ENCODE measurements at regions not wholly inside any gene's neighbourhood (a gene's known extent, or its start where the extent isn't known, plus 50 kb on each side); places are given as distances from the start of the nearest gene placed in this dataset.
A peak's percentile ranks its signal among the peaks of the same experiment; 100 is the strongest.
"Not testable (repeated sequence)": the region's sequence is repeated elsewhere in the genome, so short reads cannot be mapped to it uniquely, and the experiment has no call there.

DNA sequence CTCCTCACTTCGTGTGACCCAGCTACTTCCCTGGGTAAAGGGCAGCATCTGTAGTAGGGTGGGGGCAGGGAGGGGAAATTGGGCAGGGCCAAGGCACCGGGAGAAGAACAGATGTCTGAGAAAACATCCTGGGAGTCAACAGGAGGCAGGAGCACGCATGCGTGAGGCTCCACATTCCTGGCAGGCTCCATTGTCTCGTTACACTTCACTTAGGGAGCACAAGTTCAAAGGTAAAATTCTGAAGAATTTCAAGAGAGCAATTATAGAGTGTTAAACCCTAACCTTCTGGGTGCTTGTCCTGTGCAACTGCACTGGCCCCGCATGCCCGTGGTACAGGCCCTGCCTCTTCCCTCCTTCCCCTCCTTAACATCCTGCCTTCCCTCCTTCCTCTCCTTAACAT, 79.6 kb upstream of the POMP start:
- no peak for ATAC-seq
- no peak for TF ChIP-seq ZFP30 (CRISPR knock-in tag; IDR thresholded peaks at IDR 0.05)
- TF ChIP-seq CSRNP3 (CRISPR knock-in tag; IDR thresholded peaks at IDR 0.05) = no peak
- TF ChIP-seq ZC3H10 (CRISPR knock-in tag; IDR thresholded peaks at IDR 0.05) = no peak
- TF ChIP-seq OSR1 (CRISPR knock-in tag; IDR thresholded peaks at IDR 0.05) = no peak
- no peak for TF ChIP-seq GLIS3 (CRISPR knock-in tag; IDR thresholded peaks at IDR 0.05)
- TF ChIP-seq ZNF565 (CRISPR knock-in tag; conservative IDR thresholded peaks at IDR 0.05; ENCODE audit: low read depth) = no peak

- TF ChIP-seq RARB (CRISPR knock-in tag; IDR thresholded peaks at IDR 0.05) (no peak), TOX (CRISPR knock-in tag; IDR thresholded peaks at IDR 0.05; ENCODE audit: borderline replicate concordance) (no peak), ZNF8 (CRISPR knock-in tag; IDR thresholded peaks at IDR 0.05) (no peak)
Measured at GRCh38 chr13:28576067-28576466, 81.1 kb upstream of the FLT1 start.

DNA sequence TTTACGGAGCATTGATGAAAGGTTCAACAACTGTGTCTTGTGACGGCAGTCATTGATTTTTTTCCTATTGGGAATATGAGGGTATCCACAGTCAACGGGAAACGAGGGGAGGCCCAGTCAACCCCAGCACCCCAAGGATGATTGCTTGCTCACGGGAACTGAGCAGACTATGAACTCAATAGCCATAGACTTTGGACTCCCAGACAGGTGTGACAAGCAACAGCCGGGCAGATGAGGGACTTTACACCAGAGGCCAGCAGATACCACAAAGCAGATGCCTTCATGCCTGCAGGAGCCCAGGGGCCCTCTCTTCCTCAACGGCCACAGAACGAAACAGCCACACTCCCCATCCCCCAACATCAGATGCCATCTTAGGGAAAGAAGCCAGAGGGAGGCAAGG, 80.3 kb upstream of the FLT1 start:
- ATAC-seq = no peak
- no peak for TF ChIP-seq CSDC2 (CRISPR knock-in tag; IDR thresholded peaks at IDR 0.05)

More at GRCh38 chr13:28576067-28576466, 81.1 kb upstream of the FLT1 start:
- no peak for ATAC-seq

DNA sequence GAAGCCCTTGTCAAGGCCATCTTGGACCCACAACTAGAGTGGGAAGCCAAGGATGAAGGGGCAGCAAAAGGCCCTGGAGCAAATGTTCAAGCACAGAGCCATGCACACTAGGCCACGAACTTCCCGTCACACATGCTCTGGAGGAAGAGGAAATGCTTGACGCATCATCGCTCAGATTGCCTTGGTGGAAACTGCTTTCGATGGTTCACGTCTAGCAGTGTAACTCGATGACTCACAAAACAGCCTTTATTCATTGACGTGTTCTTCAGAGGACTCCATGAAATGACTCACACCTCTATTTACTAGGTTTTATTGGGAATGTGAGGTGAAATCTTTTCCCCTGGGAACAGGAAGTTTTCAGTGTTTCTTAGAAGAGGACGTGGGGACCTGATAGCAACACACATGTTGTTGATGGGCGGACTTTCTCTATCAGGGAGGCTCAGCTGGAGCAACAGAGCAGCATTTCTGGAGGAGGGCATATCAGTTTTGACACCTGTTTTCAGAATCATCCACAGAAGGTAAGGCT, 79.8 kb upstream of the FLT1 start:
- ATAC-seq = peak; percentile 67; the same call in 2 of the 3 replicates
- TF ChIP-seq SNAI2 (CRISPR knock-in tag; IDR thresholded peaks at IDR 0.05) (no peak), CREB5 (CRISPR knock-in tag; IDR thresholded peaks at IDR 0.05; ENCODE audit: low read depth) (no peak)

DNA sequence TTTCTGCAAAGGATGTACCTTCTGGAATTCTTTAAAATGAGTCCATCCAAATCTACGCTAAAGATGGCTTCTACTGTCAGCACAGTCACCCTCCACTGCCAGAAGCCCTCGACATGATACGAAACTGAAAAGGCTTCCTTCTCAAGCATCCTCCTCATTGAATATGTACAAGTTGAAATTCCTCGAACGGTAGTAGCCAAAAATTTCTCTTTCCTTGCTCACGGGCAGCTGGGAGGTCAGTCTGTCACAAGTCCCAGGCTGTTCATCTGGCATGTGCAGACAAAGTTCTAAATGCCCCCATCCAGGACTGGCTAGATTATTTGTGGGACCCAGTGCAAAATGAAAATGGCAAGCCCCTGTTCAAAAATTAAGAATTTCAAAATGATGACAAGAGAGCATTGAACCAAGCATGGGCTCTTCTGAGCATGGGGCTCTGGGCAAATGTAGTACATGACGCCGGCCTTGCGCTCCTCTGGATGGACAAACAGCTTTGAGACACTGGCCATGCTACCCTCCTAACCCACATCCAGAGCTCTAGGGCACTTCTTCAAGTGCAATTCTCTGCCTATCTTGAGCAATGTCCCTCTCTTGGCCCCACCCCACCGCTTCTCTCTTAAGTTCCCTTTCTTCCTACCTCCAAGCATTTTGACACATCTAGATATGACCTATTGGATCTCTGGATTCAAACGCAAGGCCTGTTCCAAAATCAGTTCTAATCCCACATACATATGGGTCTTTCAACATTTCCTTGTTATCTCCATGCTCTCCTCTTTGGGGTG, 78.9 kb upstream of the FLT1 start:
- TF ChIP-seq RARB (CRISPR knock-in tag; IDR thresholded peaks at IDR 0.05) (no peak), CSRNP3 (CRISPR knock-in tag; IDR thresholded peaks at IDR 0.05) (no peak)
- ATAC-seq = no peak

- TF ChIP-seq CSDC2 (CRISPR knock-in tag; IDR thresholded peaks at IDR 0.05) = no peak
- no peak for TF ChIP-seq ESRRG (CRISPR knock-in tag; IDR thresholded peaks at IDR 0.05)
- TF ChIP-seq ZC3H10 (CRISPR knock-in tag; IDR thresholded peaks at IDR 0.05) = no peak
- no peak for ATAC-seq
Measured at GRCh38 chr13:28572871-28573270, 77.9 kb upstream of the FLT1 start.

GRCh38 chr13:28570356-28570755, 75.4 kb upstream of the FLT1 start:
- not testable (repeated sequence) for ATAC-seq

- ATAC-seq = no peak
- TF ChIP-seq, protein P1, sequence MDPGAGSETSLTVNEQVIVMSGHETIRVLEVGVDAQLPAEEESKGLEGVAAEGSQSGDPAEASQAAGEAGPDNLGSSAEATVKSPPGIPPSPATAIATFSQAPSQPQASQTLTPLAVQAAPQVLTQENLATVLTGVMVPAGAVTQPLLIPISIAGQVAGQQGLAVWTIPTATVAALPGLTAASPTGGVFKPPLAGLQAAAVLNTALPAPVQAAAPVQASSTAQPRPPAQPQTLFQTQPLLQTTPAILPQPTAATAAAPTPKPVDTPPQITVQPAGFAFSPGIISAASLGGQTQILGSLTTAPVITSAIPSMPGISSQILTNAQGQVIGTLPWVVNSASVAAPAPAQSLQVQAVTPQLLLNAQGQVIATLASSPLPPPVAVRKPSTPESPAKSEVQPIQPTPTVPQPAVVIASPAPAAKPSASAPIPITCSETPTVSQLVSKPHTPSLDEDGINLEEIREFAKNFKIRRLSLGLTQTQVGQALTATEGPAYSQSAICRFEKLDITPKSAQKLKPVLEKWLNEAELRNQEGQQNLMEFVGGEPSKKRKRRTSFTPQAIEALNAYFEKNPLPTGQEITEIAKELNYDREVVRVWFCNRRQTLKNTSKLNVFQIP (CRISPR knock-in tag; IDR thresholded peaks at IDR 0.05; ENCODE audit: borderline replicate concordance, low read depth) = no peak
- TF ChIP-seq, protein P2, sequence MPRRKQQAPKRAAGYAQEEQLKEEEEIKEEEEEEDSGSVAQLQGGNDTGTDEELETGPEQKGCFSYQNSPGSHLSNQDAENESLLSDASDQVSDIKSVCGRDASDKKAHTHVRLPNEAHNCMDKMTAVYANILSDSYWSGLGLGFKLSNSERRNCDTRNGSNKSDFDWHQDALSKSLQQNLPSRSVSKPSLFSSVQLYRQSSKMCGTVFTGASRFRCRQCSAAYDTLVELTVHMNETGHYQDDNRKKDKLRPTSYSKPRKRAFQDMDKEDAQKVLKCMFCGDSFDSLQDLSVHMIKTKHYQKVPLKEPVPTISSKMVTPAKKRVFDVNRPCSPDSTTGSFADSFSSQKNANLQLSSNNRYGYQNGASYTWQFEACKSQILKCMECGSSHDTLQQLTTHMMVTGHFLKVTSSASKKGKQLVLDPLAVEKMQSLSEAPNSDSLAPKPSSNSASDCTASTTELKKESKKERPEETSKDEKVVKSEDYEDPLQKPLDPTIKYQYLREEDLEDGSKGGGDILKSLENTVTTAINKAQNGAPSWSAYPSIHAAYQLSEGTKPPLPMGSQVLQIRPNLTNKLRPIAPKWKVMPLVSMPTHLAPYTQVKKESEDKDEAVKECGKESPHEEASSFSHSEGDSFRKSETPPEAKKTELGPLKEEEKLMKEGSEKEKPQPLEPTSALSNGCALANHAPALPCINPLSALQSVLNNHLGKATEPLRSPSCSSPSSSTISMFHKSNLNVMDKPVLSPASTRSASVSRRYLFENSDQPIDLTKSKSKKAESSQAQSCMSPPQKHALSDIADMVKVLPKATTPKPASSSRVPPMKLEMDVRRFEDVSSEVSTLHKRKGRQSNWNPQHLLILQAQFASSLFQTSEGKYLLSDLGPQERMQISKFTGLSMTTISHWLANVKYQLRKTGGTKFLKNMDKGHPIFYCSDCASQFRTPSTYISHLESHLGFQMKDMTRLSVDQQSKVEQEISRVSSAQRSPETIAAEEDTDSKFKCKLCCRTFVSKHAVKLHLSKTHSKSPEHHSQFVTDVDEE (CRISPR knock-in tag; IDR thresholded peaks at IDR 0.05) = no peak
- no peak for TF ChIP-seq PPARA (CRISPR knock-in tag; IDR thresholded peaks at IDR 0.05; ENCODE audit: borderline replicate concordance)
- no peak for TF ChIP-seq OSR1 (CRISPR knock-in tag; IDR thresholded peaks at IDR 0.05)
- TF ChIP-seq CREB5 (CRISPR knock-in tag; IDR thresholded peaks at IDR 0.05; ENCODE audit: low read depth) = no peak
- TF ChIP-seq CSRNP3 (CRISPR knock-in tag; IDR thresholded peaks at IDR 0.05) = no peak
- no peak for TF ChIP-seq TOX (CRISPR knock-in tag; IDR thresholded peaks at IDR 0.05; ENCODE audit: borderline replicate concordance)
Measured at GRCh38 chr13:28569886-28570285, 75.0 kb upstream of the FLT1 start.

All from SK-N-SH treated with all-trans-retinoic acid at 6 μM for 48 hours (cell line).